ENCODE measurements at regions not wholly inside any gene's neighbourhood (a gene's known extent, or its start where the extent isn't known, plus 50 kb on each side); places are given as distances from the start of the nearest gene placed in this dataset.
"Not testable (repeated sequence)": the region's sequence is repeated elsewhere in the genome, so short reads cannot be mapped to it uniquely, and the experiment has no call there.

DNA sequence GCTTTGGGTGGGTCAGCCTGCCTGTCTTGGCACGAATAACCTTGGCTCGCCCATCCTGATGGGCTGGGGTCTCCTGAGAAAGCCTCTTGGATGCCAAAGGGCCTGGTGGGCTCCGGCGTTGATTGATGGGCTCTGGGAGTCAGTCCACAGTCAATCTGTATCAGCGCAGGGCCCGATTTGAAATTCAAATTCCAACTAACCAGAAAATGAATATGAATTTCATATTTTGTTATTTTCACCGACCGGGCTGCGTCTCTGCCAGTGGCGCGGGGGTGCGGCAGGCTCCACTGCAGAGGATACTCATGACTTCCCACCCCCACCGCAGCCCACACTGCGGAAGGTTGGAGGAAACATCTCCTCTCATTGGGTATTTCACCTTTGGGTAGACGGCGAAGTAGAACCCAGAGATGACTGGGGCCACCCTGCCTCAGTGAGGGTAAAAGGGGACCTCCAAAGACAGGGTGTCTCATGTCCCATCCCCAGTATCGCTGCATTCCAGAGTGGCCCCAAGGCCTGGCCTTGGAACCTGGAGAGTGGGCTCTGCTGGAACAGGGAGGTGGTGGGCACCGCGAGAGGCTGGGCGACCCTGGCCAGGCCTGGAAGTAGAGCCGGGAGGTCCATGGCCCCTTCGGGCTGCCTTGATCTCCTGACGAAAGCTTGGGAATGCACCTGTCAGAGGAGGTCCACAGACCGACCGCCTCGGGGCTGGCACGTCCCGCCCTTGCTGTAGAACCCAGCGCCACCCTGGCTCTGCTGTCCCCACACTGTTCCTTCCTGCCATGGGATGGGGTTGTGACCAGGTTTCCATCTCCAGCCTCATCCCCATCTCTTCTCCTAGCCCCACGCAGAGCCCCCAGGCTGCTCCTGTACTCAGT lies 54.8 kb upstream of the SORCS2 start:
- Mint-ChIP-seq H3K4me3 (no peak overlapping the region), H3K36me3 (ENCODE audit: low read depth) (no peaks in the 10 kb centered on the region), H3K9me3 (peaks cover 3% of the 10 kb centered on the region), H3K27ac (ENCODE audit: unreplicated experiment) (no peak overlapping the region), H3K27me3 (ENCODE audit: low read depth) (no peaks in the 10 kb centered on the region), H3K4me1 (peaks cover 8% of the 10 kb centered on the region)
- TF ChIP-seq CTCF (conservative IDR thresholded peaks at IDR 0.05) = no peak
- DNase-seq (ENCODE audit: low read depth, low spot score) = no peak

DNA sequence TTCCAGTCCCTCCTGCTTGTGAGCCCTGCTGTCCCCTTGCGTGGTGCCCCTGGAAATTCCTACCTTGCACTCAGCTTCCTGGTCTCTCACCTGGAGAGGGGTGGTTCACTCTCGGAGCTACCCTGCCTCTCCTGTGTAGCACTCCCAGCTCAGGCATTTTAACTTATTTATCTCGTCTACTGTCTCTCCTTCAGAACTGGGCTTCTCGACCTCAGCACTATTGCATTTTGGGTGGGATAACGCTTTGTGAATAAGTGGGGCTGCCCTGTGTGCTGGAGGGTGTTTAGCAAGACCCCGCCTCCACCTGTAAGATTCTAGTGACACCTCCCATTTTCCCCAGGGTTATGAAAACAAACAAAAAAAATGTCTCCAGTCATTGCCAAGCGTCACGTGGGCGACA lies 56.0 kb upstream of the SORCS2 start:
- Mint-ChIP-seq H3K9me3 (peaks cover 3% of the 10 kb centered on the region), H3K36me3 (ENCODE audit: low read depth) (no peaks in the 10 kb centered on the region), H3K27ac (ENCODE audit: unreplicated experiment) (peak overlapping the region; percentile 6)

GRCh38 chr4:7135389-7135746 lies 57.0 kb upstream of the SORCS2 start:
- no peak overlapping the region for H3K4me3 Mint-ChIP-seq
- H3K36me3 Mint-ChIP-seq (ENCODE audit: low read depth) = no peaks in the 10 kb centered on the region
- peaks cover 3% of the 10 kb centered on the region for H3K9me3 Mint-ChIP-seq
- H3K27me3 Mint-ChIP-seq (ENCODE audit: low read depth) = no peaks in the 10 kb centered on the region
- no peak overlapping the region for H3K27ac Mint-ChIP-seq (ENCODE audit: unreplicated experiment)
- no peak for DNase-seq (ENCODE audit: low read depth, low spot score)
- no peak for TF ChIP-seq CTCF (conservative IDR thresholded peaks at IDR 0.05)
- no peaks in the 10 kb centered on the region for H3K4me1 Mint-ChIP-seq

More for the DNA sequence above, 56.0 kb upstream of the SORCS2 start:
- Mint-ChIP-seq H3K4me1 (peaks cover 5% of the 10 kb centered on the region), H3K4me3 (no peak overlapping the region), H3K27me3 (ENCODE audit: low read depth) (no peaks in the 10 kb centered on the region)
- DNase-seq (ENCODE audit: low read depth, low spot score) = no peak
- TF ChIP-seq CTCF (conservative IDR thresholded peaks at IDR 0.05) = no peak

DNA sequence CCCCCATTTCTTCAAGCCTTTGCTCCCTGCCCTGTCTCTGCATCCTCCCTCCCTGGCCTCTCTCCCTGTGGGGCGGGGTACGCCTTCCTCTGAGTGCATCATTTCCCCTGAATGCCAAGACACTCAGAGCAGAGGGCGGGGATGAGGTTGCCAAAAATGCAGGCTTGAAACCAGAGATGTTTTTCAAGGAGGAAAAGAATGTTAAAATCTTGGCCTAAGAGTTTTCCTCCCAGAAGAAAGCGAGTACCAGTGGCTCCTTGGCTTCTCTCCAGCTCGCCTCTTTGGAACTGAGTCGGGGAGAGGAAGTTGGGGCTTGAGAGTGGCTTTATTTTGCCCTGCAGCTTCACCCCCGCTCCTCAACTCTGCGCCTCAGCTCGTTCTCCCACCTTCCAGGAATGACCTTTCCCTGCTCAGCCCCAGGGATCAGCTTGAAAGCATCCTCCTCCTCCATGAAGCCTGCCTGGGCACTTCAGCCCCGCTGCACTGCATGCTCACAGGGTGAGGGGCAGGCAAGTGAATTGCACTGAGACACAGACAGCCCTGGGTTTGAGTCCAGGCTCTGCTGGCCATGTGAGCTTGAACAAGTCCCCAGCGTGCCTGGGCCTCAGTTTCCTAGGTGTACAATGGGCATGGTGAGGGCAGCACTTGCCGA lies 57.5 kb upstream of the SORCS2 start:
- no peaks in the 10 kb centered on the region for H3K27me3 Mint-ChIP-seq (ENCODE audit: low read depth)
- H3K4me1 Mint-ChIP-seq = no peaks in the 10 kb centered on the region
- H3K9me3 Mint-ChIP-seq = peaks cover 3% of the 10 kb centered on the region
- no peak for TF ChIP-seq CTCF (conservative IDR thresholded peaks at IDR 0.05)
- no peak overlapping the region for H3K4me3 Mint-ChIP-seq
- no peaks in the 10 kb centered on the region for H3K36me3 Mint-ChIP-seq (ENCODE audit: low read depth)
- no peak overlapping the region for H3K27ac Mint-ChIP-seq (ENCODE audit: unreplicated experiment)
- DNase-seq (ENCODE audit: low read depth, low spot score) = no peak

DNA sequence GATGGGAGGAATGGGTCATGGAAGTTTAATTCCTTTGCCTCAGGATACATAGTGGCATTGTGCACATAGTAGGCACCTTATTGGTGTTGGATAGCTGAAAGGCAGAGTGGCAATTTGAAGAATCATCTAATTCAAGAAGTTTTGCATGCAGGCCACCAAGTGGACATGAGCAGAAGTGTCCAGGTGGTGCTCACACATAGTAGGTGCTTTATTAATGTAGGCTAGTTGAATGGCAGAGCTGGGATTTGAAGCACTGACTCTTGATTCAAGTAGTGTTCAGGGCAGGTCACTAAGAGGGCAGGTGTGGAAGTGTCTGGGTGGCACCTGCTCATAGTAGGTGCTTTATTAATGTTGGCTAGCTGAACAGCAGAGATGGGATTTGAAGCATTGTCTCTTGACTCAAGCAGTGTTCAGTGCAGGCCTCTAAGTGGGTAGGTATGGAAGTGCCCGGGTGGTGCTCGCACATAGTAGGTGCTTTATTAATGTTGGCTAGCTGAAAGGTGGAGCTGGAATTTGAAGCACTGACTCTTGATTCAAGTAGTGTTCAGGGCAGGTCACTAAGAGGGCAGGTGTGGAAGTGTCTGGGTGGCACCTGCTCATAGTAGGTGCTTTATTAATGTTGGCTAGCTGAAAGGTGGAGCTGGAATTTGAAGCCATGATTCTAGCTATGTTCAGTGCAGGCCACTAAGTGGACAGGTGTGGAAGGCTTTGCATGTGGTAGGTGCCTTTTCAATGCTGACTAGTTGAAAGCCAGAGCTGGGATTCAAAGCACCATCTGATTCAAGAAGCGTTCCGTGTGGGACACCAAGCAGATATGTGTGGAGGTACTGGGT lies 58.3 kb upstream of the SORCS2 start:
- peak overlapping the region; percentile 55 for H3K27ac Mint-ChIP-seq (ENCODE audit: unreplicated experiment)
- not testable (repeated sequence) for DNase-seq (ENCODE audit: low read depth, low spot score); H3K36me3 Mint-ChIP-seq (ENCODE audit: low read depth); H3K9me3 Mint-ChIP-seq; H3K27me3 Mint-ChIP-seq (ENCODE audit: low read depth); H3K4me3 Mint-ChIP-seq; H3K4me1 Mint-ChIP-seq

Data from neural crest cell (in vitro differentiated cells).